ENCODE measurements at regions not wholly inside any gene's neighbourhood (a gene's known extent, or its start where the extent isn't known, plus 50 kb on each side); places are given as distances from the start of the nearest gene placed in this dataset.

GRCh38 chr7:156073366-156074052, 261.2 kb upstream of the SHH start:
- no peak for TF ChIP-seq GABPA (IDR thresholded peaks at IDR 0.05; ENCODE audit: low read depth)
- TF ChIP-seq SPI1 (IDR thresholded peaks at IDR 0.05; ENCODE audit: borderline replicate concordance, low read depth), result no peak
- TF ChIP-seq POLR2AphosphoS5 (IDR thresholded peaks at IDR 0.05; ENCODE audit: low read depth), result no peak
- no peak for TF ChIP-seq REST (IDR thresholded peaks at IDR 0.05; ENCODE audit: insufficient replicate concordance, low read depth)
- no peak for TF ChIP-seq CTCF (IDR thresholded peaks at IDR 0.05; ENCODE audit: insufficient read depth, low read length)
- Histone ChIP-seq H3K27ac (replicated peaks) (no peak overlapping the region), H3K4me3 (replicated peaks; ENCODE audit: insufficient read depth, low read length) (no peak overlapping the region), H3K27me3 (ENCODE audit: insufficient read depth, poor library complexity, severe bottlenecking) (no peaks in the 10 kb centered on the region)
- DNase-seq (ENCODE audit: low read depth in 1 of 2, low spot score in 1 of 2), result no peak

GRCh38 chr7:156071612-156072011, 259.3 kb upstream of the SHH start:
- Histone ChIP-seq H3K4me3 (replicated peaks; ENCODE audit: insufficient read depth, low read length) (no peak overlapping the region), H3K27me3 (ENCODE audit: insufficient read depth, poor library complexity, severe bottlenecking) (no peaks in the 10 kb centered on the region), H3K27ac (replicated peaks) (no peak overlapping the region)
- no peak for TF ChIP-seq REST (IDR thresholded peaks at IDR 0.05; ENCODE audit: insufficient replicate concordance, low read depth)
- no peak for TF ChIP-seq SPI1 (IDR thresholded peaks at IDR 0.05; ENCODE audit: borderline replicate concordance, low read depth)
- TF ChIP-seq POLR2AphosphoS5 (IDR thresholded peaks at IDR 0.05; ENCODE audit: low read depth), result no peak
- TF ChIP-seq GABPA (IDR thresholded peaks at IDR 0.05; ENCODE audit: low read depth), result no peak
- no peak for TF ChIP-seq CTCF (IDR thresholded peaks at IDR 0.05; ENCODE audit: insufficient read depth, low read length)
- DNase-seq (ENCODE audit: low read depth in 1 of 2, low spot score in 1 of 2), result no peak

GRCh38 chr7:156069891-156070290, 257.6 kb upstream of the SHH start:
- no peak for DNase-seq (ENCODE audit: low read depth in 1 of 2, low spot score in 1 of 2)
- H3K4me3 ChIP-seq (replicated peaks; ENCODE audit: insufficient read depth, low read length), result no peak overlapping the region
- TF ChIP-seq GABPA (IDR thresholded peaks at IDR 0.05; ENCODE audit: low read depth), result no peak
- no peak for TF ChIP-seq CTCF (IDR thresholded peaks at IDR 0.05; ENCODE audit: insufficient read depth, low read length)
- TF ChIP-seq POLR2AphosphoS5 (IDR thresholded peaks at IDR 0.05; ENCODE audit: low read depth), result no peak
- no peak for TF ChIP-seq SPI1 (IDR thresholded peaks at IDR 0.05; ENCODE audit: borderline replicate concordance, low read depth)
- no peak for TF ChIP-seq REST (IDR thresholded peaks at IDR 0.05; ENCODE audit: insufficient replicate concordance, low read depth)
- H3K27me3 ChIP-seq (ENCODE audit: insufficient read depth, poor library complexity, severe bottlenecking), result no peaks in the 10 kb centered on the region
- no peak overlapping the region for H3K27ac ChIP-seq (replicated peaks)
